PC-3 (cell line): ENCODE measurements at regions not wholly inside any gene's neighbourhood (a gene's known extent, or its start where the extent isn't known, plus 50 kb on each side); places are given as distances from the start of the nearest gene placed in this dataset.

Experiments used
- ATAC-seq: fragments of 200-7000 bp; cut with Tn5 transposase; 2 replicates; pipeline ENCODE4 v1.9.1; 2020; ENCODE audit warnings: mild to moderate bottlenecking, moderate library complexity
- BruUV-seq: library from RNA; stranded (reverse); fragments of 400-500 nt; replicated peaks from 2 replicates; lab custom pipeline; 2021; lab: Mats Ljungman, UMichigan
- CTCF ChIA-PET: fragments of 300-600 bp; sonication (Branson Sonifier 250); formaldehyde crosslinking; loops from one replicate; lab custom pipeline; 2022; ENCODE audit warnings: antibody characterized with exemption; lab: Charles Lee
- POLR2A ChIA-PET: fragments of 300-600 bp; sonication (Branson Sonifier 250); formaldehyde crosslinking; loops from one replicate; lab custom pipeline; 2022; ENCODE audit warnings: antibody characterized with exemption; ENCODE audit not compliant: unreplicated experiment; lab: Charles Lee
- DNase-seq: peaks from one replicate; pipeline ENCODE4 v3.0.0-alpha.2; 2015
- H2AFZ ChIP-seq: fragments of 300-600 bp; sonication (generic); 2 replicates; pipeline ENCODE4 v1.6.0; 2016; ENCODE audit warnings: antibody characterized with exemption, low read length
- H3F3A ChIP-seq: fragments of 300-600 bp; sonication (generic); one replicate; pipeline ENCODE4 v1.6.0; 2017; ENCODE audit warnings: antibody characterized with exemption, low read length, control low read depth, mild to moderate bottlenecking; ENCODE audit not compliant: unreplicated experiment
- H3K27ac ChIP-seq: fragments of 300-600 bp; sonication (generic); 2 replicates; pipeline ENCODE4 v1.5.1; 2016; ENCODE audit warnings: mild to moderate bottlenecking, low read length
- H3K27me3 ChIP-seq: fragments of 300-600 bp; sonication (generic); 2 replicates; pipeline ENCODE4 v1.6.1; 2016; ENCODE audit warnings: low read length, mixed read lengths
- H3K36me3 ChIP-seq: fragments of 300-600 bp; sonication (generic); 2 replicates; pipeline ENCODE4 v1.6.1; 2016; ENCODE audit warnings: low read depth, mixed run types, low read length, mixed read lengths
- H3K4me1 ChIP-seq: fragments of 300-600 bp; sonication (generic); 2 replicates; pipeline ENCODE4 v1.5.1; 2016; ENCODE audit warnings: low read length; ENCODE audit not compliant: insufficient read depth
- H3K4me2 ChIP-seq: fragments of 300-600 bp; sonication (generic); 2 replicates; pipeline ENCODE4 v1.6.0; 2016; ENCODE audit warnings: low read length
- H3K4me3 ChIP-seq: fragments of 300-600 bp; sonication (generic); 2 replicates; pipeline ENCODE4 v1.5.1; 2016; ENCODE audit warnings: mild to moderate bottlenecking, low read length, mixed read lengths
- H3K79me2 ChIP-seq: fragments of 300-600 bp; sonication (generic); 2 replicates; pipeline ENCODE4 v1.6.1; 2017; ENCODE audit warnings: low read length, mixed read lengths
- H3K9ac ChIP-seq: fragments of 300-600 bp; sonication (generic); 2 replicates; pipeline ENCODE4 v1.6.0; 2016; ENCODE audit warnings: mild to moderate bottlenecking, low read length
- H3K9me2 ChIP-seq: fragments of 300-600 bp; sonication (generic); replicated peaks from 2 replicates; pipeline ENCODE4 v1.6.1; 2016; ENCODE audit warnings: mixed run types, low read length, mixed read lengths
- H3K9me3 ChIP-seq: fragments of 300-600 bp; sonication (generic); 2 replicates; pipeline ENCODE4 v1.6.1; 2016; ENCODE audit warnings: low read length, mixed read lengths
- H4K20me1 ChIP-seq: fragments of 300-600 bp; sonication (generic); 2 replicates; pipeline ENCODE4 v1.6.1; 2016; ENCODE audit warnings: low read length, mixed read lengths
- CTCF ChIP-seq: fragments of 300-600 bp; sonication (generic); conservative IDR thresholded peaks from 2 replicates; pipeline ENCODE4 v1.5.1; 2017; ENCODE audit warnings: antibody characterized with exemption, low read depth, mild to moderate bottlenecking, low read length
- EZH2 ChIP-seq: fragments of 300-600 bp; sonication (generic); IDR thresholded peaks from one replicate; pipeline ENCODE4 v1.6.1; 2017; ENCODE audit warnings: antibody characterized with exemption, mild to moderate bottlenecking, low read length; ENCODE audit not compliant: unreplicated experiment
- EZH2phosphoT487 ChIP-seq: fragments of 300-600 bp; sonication (generic); IDR thresholded peaks from 2 replicates; pipeline ENCODE4 v1.6.1; 2018; ENCODE audit warnings: mild to moderate bottlenecking, antibody characterized with exemption, low read length, borderline replicate concordance
- intact Hi-C: fragments of 100-400 bp; cut with micrococcal nuclease; formaldehyde crosslinking; loops from 2 replicates; pipeline ENCODE4 v1.9.0; 2023

- H4K20me1 ChIP-seq = no peaks in the 10 kb centered on the region
These were observed 192.2 kb upstream of the POU3F2 start for GRCh38 chr6:98641949-98642719.

GRCh38 chr6:98644063-98644462 lies 190.3 kb upstream of the POU3F2 start:
- no peaks in the 10 kb centered on the region for H4K20me1 ChIP-seq
- CTCF ChIA-PET = no interaction called here
- no peaks in the 10 kb centered on the region for H3K36me3 ChIP-seq
- DNase-seq (no peak), ATAC-seq (no peak)
- intact Hi-C loops = no loop called here
- H3K9ac ChIP-seq = no peak overlapping the region
- H3K9me2 ChIP-seq = no peaks in the 10 kb centered on the region
- BruUV-seq = no TSS peak
- H3K27ac ChIP-seq = no peak overlapping the region
- no peaks in the 10 kb centered on the region for H3K9me3 ChIP-seq
- H3K4me2 ChIP-seq = no peak overlapping the region
- H3K4me1 ChIP-seq = no peaks in the 10 kb centered on the region
- H3K4me3 ChIP-seq = no peak overlapping the region
- peaks cover 19% of the 10 kb centered on the region; the same call in 1 of the 2 replicates for H3K27me3 ChIP-seq
- H2AFZ ChIP-seq = no peak overlapping the region
- no peaks in the 10 kb centered on the region for H3F3A ChIP-seq
- no peaks in the 10 kb centered on the region for H3K79me2 ChIP-seq
- POLR2A ChIA-PET = no interaction called here
- TF ChIP-seq EZH2 (no peak), CTCF (no peak), EZH2phosphoT487 (no peak)

More at GRCh38 chr6:98641949-98642719, 192.2 kb upstream of the POU3F2 start:
- ChIA-PET CTCF (no interaction called here), POLR2A (no interaction called here)
- Histone ChIP-seq H2AFZ (no peak overlapping the region), H3K27me3 (peaks cover 19% of the 10 kb centered on the region; the same call in 1 of the 2 replicates), H3K4me3 (no peak overlapping the region), H3K36me3 (no peaks in the 10 kb centered on the region), H3K9me3 (no peaks in the 10 kb centered on the region), H3F3A (no peaks in the 10 kb centered on the region), H3K9ac (no peak overlapping the region), H3K4me1 (no peaks in the 10 kb centered on the region), H3K9me2 (no peaks in the 10 kb centered on the region), H3K79me2 (no peaks in the 10 kb centered on the region), H3K4me2 (no peak overlapping the region), H3K27ac (no peak overlapping the region)
- intact Hi-C loops = no loop called here
- ATAC-seq (no peak), DNase-seq (no peak)
- TF ChIP-seq EZH2 = no peak
- TF ChIP-seq CTCF = no peak
- TF ChIP-seq EZH2phosphoT487 = no peak
- BruUV-seq = no TSS peak

GRCh38 chr6:98648211-98648914 lies 186.0 kb upstream of the POU3F2 start:
- Histone ChIP-seq H3K4me2 (no peak overlapping the region), H3K4me3 (no peak overlapping the region), H3K27me3 (0 out of 2 replicates have a peak, but pooled peaks cover 5% of the 10 kb centered on the region), H3K9me2 (no peaks in the 10 kb centered on the region), H3K9me3 (no peaks in the 10 kb centered on the region), H3K4me1 (no peaks in the 10 kb centered on the region), H4K20me1 (no peaks in the 10 kb centered on the region), H3K27ac (no peak overlapping the region), H3K79me2 (no peaks in the 10 kb centered on the region), H3K9ac (no peak overlapping the region), H2AFZ (no peak overlapping the region), H3F3A (no peaks in the 10 kb centered on the region), H3K36me3 (no peaks in the 10 kb centered on the region)
- intact Hi-C loops = no loop called here
- DNase-seq (no peak), ATAC-seq (no peak)
- BruUV-seq = no TSS peak
- CTCF ChIA-PET = no interaction called here
- POLR2A ChIA-PET = no interaction called here
- TF ChIP-seq CTCF (no peak), EZH2 (no peak), EZH2phosphoT487 (no peak)
